ENCODE measurements at regions not wholly inside any gene's neighbourhood (a gene's known extent, or its start where the extent isn't known, plus 50 kb on each side); places are given as distances from the start of the nearest gene placed in this dataset.
"Not testable (repeated sequence)": the region's sequence is repeated elsewhere in the genome, so short reads cannot be mapped to it uniquely, and the experiment has no call there.

- no peak for TF ChIP-seq CTCF (IDR thresholded peaks at IDR 0.05; ENCODE audit: borderline replicate concordance, insufficient read depth, low read depth, low read length)
Measured at GRCh38 chr2:17223211-17223610, 295.0 kb downstream of the RAD51AP2 start.

GRCh38 chr2:17208511-17208910 lies 309.7 kb downstream of the RAD51AP2 start:
- no peak overlapping the region for H3K4me3 ChIP-seq (ENCODE audit: low read depth, low read length)
- no peak for TF ChIP-seq CTCF (IDR thresholded peaks at IDR 0.05; ENCODE audit: borderline replicate concordance, insufficient read depth, low read depth, low read length)

More at GRCh38 chr2:17223211-17223610, 295.0 kb downstream of the RAD51AP2 start:
- no peak overlapping the region for H3K4me3 ChIP-seq (ENCODE audit: low read depth, low read length)

- H3K4me3 ChIP-seq (ENCODE audit: low read depth, low read length) = no peak overlapping the region
- TF ChIP-seq CTCF (IDR thresholded peaks at IDR 0.05; ENCODE audit: borderline replicate concordance, insufficient read depth, low read depth, low read length) = no peak
Measured at GRCh38 chr2:17206771-17207170, 311.5 kb downstream of the RAD51AP2 start.

GRCh38 chr2:17204214-17204613 lies 314.0 kb downstream of the RAD51AP2 start:
- not testable (repeated sequence) for H3K4me3 ChIP-seq (ENCODE audit: low read depth, low read length)

GRCh38 chr2:17202628-17203027 lies 315.6 kb downstream of the RAD51AP2 start:
- not testable (repeated sequence) for H3K4me3 ChIP-seq (ENCODE audit: low read depth, low read length)

GRCh38 chr2:17199741-17200140 lies 318.5 kb downstream of the RAD51AP2 start:
- no peak overlapping the region for H3K4me3 ChIP-seq (ENCODE audit: low read depth, low read length)
- TF ChIP-seq CTCF (IDR thresholded peaks at IDR 0.05; ENCODE audit: borderline replicate concordance, insufficient read depth, low read depth, low read length) = no peak

GRCh38 chr2:17196380-17196779 lies 321.9 kb downstream of the RAD51AP2 start:
- H3K4me3 ChIP-seq (ENCODE audit: low read depth, low read length) = no peak overlapping the region
- TF ChIP-seq CTCF (IDR thresholded peaks at IDR 0.05; ENCODE audit: borderline replicate concordance, insufficient read depth, low read depth, low read length) = no peak

- no peak for TF ChIP-seq CTCF (IDR thresholded peaks at IDR 0.05; ENCODE audit: borderline replicate concordance, insufficient read depth, low read depth, low read length)
- no peak overlapping the region for H3K4me3 ChIP-seq (ENCODE audit: low read depth, low read length)
Measured at GRCh38 chr2:17195016-17195415, 323.2 kb downstream of the RAD51AP2 start.
